Trophoblast cell (in vitro differentiated cells and primary cell): ENCODE measurements at regions not wholly inside any gene's neighbourhood (a gene's known extent, or its start where the extent isn't known, plus 50 kb on each side); places are given as distances from the start of the nearest gene placed in this dataset.

Experiments used
- DNase-seq, 2 donors: peaks; one replicate each; pipeline ENCODE4 v3.0.0-alpha.2; 2016
- H2AFZ ChIP-seq: 2 replicates; pipeline ENCODE4 v1.6.1; 2013; ENCODE audit warnings: low read length, moderate library complexity, mild to moderate bottlenecking; ENCODE audit not compliant: insufficient read depth, poor library complexity
- H2AK5ac ChIP-seq: 2 replicates; pipeline ENCODE4 v1.6.1; 2013; ENCODE audit warnings: mild to moderate bottlenecking, low read length
- H2BK120ac ChIP-seq: 2 replicates; pipeline ENCODE4 v1.6.1; 2013; ENCODE audit warnings: low read length, mild to moderate bottlenecking, moderate library complexity; ENCODE audit not compliant: insufficient read depth, poor library complexity
- H2BK12ac ChIP-seq: 2 replicates; pipeline ENCODE4 v1.6.1; 2013; ENCODE audit warnings: mild to moderate bottlenecking, low read length, moderate library complexity
- H2BK5ac ChIP-seq: 2 replicates; pipeline ENCODE4 v1.6.1; 2013; ENCODE audit warnings: low read length, low read depth, moderate library complexity, mild to moderate bottlenecking; ENCODE audit not compliant: poor library complexity
- H3K14ac ChIP-seq: 2 replicates; pipeline ENCODE4 v1.6.1; 2013; ENCODE audit warnings: mild to moderate bottlenecking, low read length
- H3K18ac ChIP-seq: 2 replicates; pipeline ENCODE4 v1.6.1; 2013; ENCODE audit warnings: mild to moderate bottlenecking, low read length
- H3K23ac ChIP-seq: 2 replicates; pipeline ENCODE4 v1.6.1; 2013; ENCODE audit warnings: low read length
- H3K27ac ChIP-seq: 2 replicates; pipeline ENCODE4 v1.5.1; 2013; ENCODE audit warnings: low read depth, mild to moderate bottlenecking, inconsistent platforms, low read length, moderate library complexity
- H3K27me3 ChIP-seq: 2 replicates; pipeline ENCODE4 v1.6.1; 2013; ENCODE audit warnings: inconsistent platforms, mild to moderate bottlenecking, low read length, moderate library complexity; ENCODE audit not compliant: insufficient read depth
- H3K36me3 ChIP-seq, 2 experiments: 1 replicate in 1 of 2; 2 replicates in 1 of 2; pipeline ENCODE4 v1.6.1; 2013; ENCODE audit warnings: low read length in 2 of 2, mild to moderate bottlenecking in 2 of 2, moderate library complexity in 1 of 2; ENCODE audit not compliant: insufficient read depth in 2 of 2, control insufficient read depth in 1 of 2
- H3K4ac ChIP-seq: 2 replicates; pipeline ENCODE4 v1.6.1; 2013; ENCODE audit warnings: low read depth, mild to moderate bottlenecking, low read length, moderate library complexity
- H3K4me1 ChIP-seq, 2 experiments: 1 replicate in 1 of 2; 2 replicates in 1 of 2; pipeline ENCODE4 v1.6.1; 2013; ENCODE audit warnings: low read length in 2 of 2, mild to moderate bottlenecking in 2 of 2, moderate library complexity in 1 of 2; ENCODE audit not compliant: insufficient read depth in 2 of 2, control insufficient read depth in 1 of 2
- H3K4me2 ChIP-seq: 2 replicates; pipeline ENCODE4 v1.6.1; 2013; ENCODE audit warnings: inconsistent platforms, mild to moderate bottlenecking, low read length, moderate library complexity
- H3K4me3 ChIP-seq: 2 replicates; pipeline ENCODE4 v1.5.1; 2013; ENCODE audit warnings: mild to moderate bottlenecking, low read depth, low read length, inconsistent platforms
- H3K79me1 ChIP-seq: one replicate; pipeline ENCODE4 v1.6.1; 2013; ENCODE audit warnings: low read length
- H3K79me2 ChIP-seq: 2 replicates; pipeline ENCODE4 v1.6.1; 2013; ENCODE audit warnings: low read length, mild to moderate bottlenecking; ENCODE audit not compliant: control insufficient read depth, insufficient read depth, poor library complexity
- H3K9ac ChIP-seq: 2 replicates; pipeline ENCODE4 v1.6.1; 2013; ENCODE audit warnings: mild to moderate bottlenecking, low read length
- H3K9me3 ChIP-seq: 2 replicates; pipeline ENCODE4 v1.6.1; 2013; ENCODE audit warnings: low read depth, mild to moderate bottlenecking, control low read depth, inconsistent platforms, low read length; ENCODE audit not compliant: insufficient read depth
- H4K12ac ChIP-seq: 2 replicates; pipeline ENCODE4 v1.6.1; 2013; ENCODE audit warnings: low read depth, mild to moderate bottlenecking, low read length, moderate library complexity
- H4K8ac ChIP-seq: 2 replicates; pipeline ENCODE4 v1.6.1; 2013; ENCODE audit warnings: low read depth, mild to moderate bottlenecking, low read length, moderate library complexity
- H4K91ac ChIP-seq: one replicate; pipeline ENCODE4 v1.6.1; 2013; ENCODE audit warnings: low read depth, mild to moderate bottlenecking, low read length, moderate library complexity
- WGBS: extraction: QIAGEN DNeasy Blood & Tissue Kit; methylation state at CpG from one replicate; pipeline ENCODE4 v1.1.7; 2013; ENCODE audit warnings: missing lambda C conversion rate; ENCODE audit not compliant: insufficient read length, insufficient coverage; ENCODE audit errors: extremely low coverage; 5-methylcytosine and 5-hydroxymethylcytosine counted together

- Histone ChIP-seq H3K27me3 (no peaks in the 10 kb centered on the region), H2BK5ac (no peak overlapping the region), H3K9me3 (no peaks in the 10 kb centered on the region), H3K79me2 (no peaks in the 10 kb centered on the region), H3K4me1 (no peaks in the 10 kb centered on the region), H3K4me2 (no peak overlapping the region), H3K4ac (no peak overlapping the region), H3K36me3 (no peaks in the 10 kb centered on the region), H2AK5ac (no peak overlapping the region), H3K79me1 (no peaks in the 10 kb centered on the region), H3K23ac (no peak overlapping the region), H3K4me3 (no peak overlapping the region), H3K27ac (no peak overlapping the region), H2BK120ac (no peak overlapping the region), H2AFZ (no peak overlapping the region), H2BK12ac (no peak overlapping the region), H4K12ac (no peak overlapping the region), H3K9ac (no peak overlapping the region), H4K8ac (no peak overlapping the region), H3K14ac (no peak overlapping the region), H4K91ac (no peak overlapping the region), H3K18ac (no peak overlapping the region)
- no peak for DNase-seq
- no CpG with 5 or more reads among the region's 5 CpGs for WGBS
Measured at GRCh38 chrX:44643723-44644122, 101.1 kb upstream of the FUNDC1 start.

- Histone ChIP-seq H3K4ac (no peak overlapping the region), H2BK12ac (no peak overlapping the region), H2BK120ac (no peak overlapping the region)
Measured at GRCh38 chrX:44637282-44637681, 94.6 kb upstream of the FUNDC1 start.

GRCh38 chrX:44621078-44621477, 78.4 kb upstream of the FUNDC1 start:
- no peak overlapping the region for H4K91ac ChIP-seq
- no peaks in the 10 kb centered on the region for H3K79me2 ChIP-seq
- H2AK5ac ChIP-seq, result no peak overlapping the region
- H2BK120ac ChIP-seq, result no peak overlapping the region
- no peaks in the 10 kb centered on the region for H3K36me3 ChIP-seq
- no peak overlapping the region for H3K4me2 ChIP-seq
- H3K23ac ChIP-seq, result no peak overlapping the region
- no peaks in the 10 kb centered on the region for H3K9me3 ChIP-seq
- no peaks in the 10 kb centered on the region for H3K27me3 ChIP-seq
- no peaks in the 10 kb centered on the region for H3K79me1 ChIP-seq
- no peak overlapping the region for H4K12ac ChIP-seq
- no peak for DNase-seq
- no peak overlapping the region for H3K9ac ChIP-seq
- no peak overlapping the region for H3K27ac ChIP-seq
- no peak overlapping the region for H2AFZ ChIP-seq
- no peaks in the 10 kb centered on the region for H3K4me1 ChIP-seq
- H2BK5ac ChIP-seq, result no peak overlapping the region
- no peak overlapping the region for H3K4me3 ChIP-seq
- H4K8ac ChIP-seq, result no peak overlapping the region
- H3K18ac ChIP-seq, result no peak overlapping the region
- H2BK12ac ChIP-seq, result no peak overlapping the region
- no peak overlapping the region for H3K14ac ChIP-seq
- H3K4ac ChIP-seq, result no peak overlapping the region
- WGBS, result no CpG with 5 or more reads among the region's 4 CpGs

More at GRCh38 chrX:44637282-44637681, 94.6 kb upstream of the FUNDC1 start:
- no CpG with 5 or more reads among the region's 1 CpG for WGBS
- no peak overlapping the region for H4K91ac ChIP-seq
- H4K12ac ChIP-seq, result no peak overlapping the region
- H4K8ac ChIP-seq, result no peak overlapping the region
- no peaks in the 10 kb centered on the region for H3K79me2 ChIP-seq
- no peak overlapping the region for H3K4me3 ChIP-seq
- H3K14ac ChIP-seq, result no peak overlapping the region
- H3K27ac ChIP-seq, result no peak overlapping the region
- H2AFZ ChIP-seq, result no peak overlapping the region
- H3K36me3 ChIP-seq, result no peaks in the 10 kb centered on the region
- DNase-seq, result no peak
- no peaks in the 10 kb centered on the region for H3K9me3 ChIP-seq
- H3K27me3 ChIP-seq, result no peaks in the 10 kb centered on the region
- no peak overlapping the region for H3K9ac ChIP-seq
- no peak overlapping the region for H2AK5ac ChIP-seq
- no peak overlapping the region for H3K23ac ChIP-seq
- H3K4me1 ChIP-seq, result no peaks in the 10 kb centered on the region
- H3K4me2 ChIP-seq, result no peak overlapping the region
- H2BK5ac ChIP-seq, result no peak overlapping the region
- no peak overlapping the region for H3K18ac ChIP-seq
- no peaks in the 10 kb centered on the region for H3K79me1 ChIP-seq

- Histone ChIP-seq H3K18ac (no peak overlapping the region), H4K91ac (no peak overlapping the region), H3K9ac (no peak overlapping the region), H2BK120ac (no peak overlapping the region), H4K12ac (no peak overlapping the region), H3K4me2 (no peak overlapping the region), H4K8ac (no peak overlapping the region), H2BK5ac (no peak overlapping the region), H3K4me1 (no peaks in the 10 kb centered on the region), H3K9me3 (no peaks in the 10 kb centered on the region), H3K27ac (no peak overlapping the region), H3K27me3 (no peaks in the 10 kb centered on the region), H2BK12ac (no peak overlapping the region), H3K23ac (no peak overlapping the region), H3K14ac (no peak overlapping the region), H3K36me3 (no peaks in the 10 kb centered on the region), H3K79me2 (no peaks in the 10 kb centered on the region), H2AK5ac (no peak overlapping the region), H3K4me3 (no peak overlapping the region), H3K4ac (no peak overlapping the region), H2AFZ (no peak overlapping the region), H3K79me1 (no peaks in the 10 kb centered on the region)
- WGBS, result no CpG with 5 or more reads among the region's 4 CpGs
- no peak for DNase-seq
Measured at GRCh38 chrX:44619039-44619438, 76.4 kb upstream of the FUNDC1 start.
